ENCODE measurements at regions not wholly inside any gene's neighbourhood (a gene's known extent, or its start where the extent isn't known, plus 50 kb on each side); places are given as distances from the start of the nearest gene placed in this dataset.

- no peak for TF ChIP-seq HDAC6 (IDR thresholded peaks at IDR 0.05; ENCODE audit: low read depth, low read length)
- no peak for TF ChIP-seq CTCF (IDR thresholded peaks at IDR 0.05; ENCODE audit: control extremely low read depth in 1 of 3, insufficient read depth in 1 of 3, low read depth in 1 of 3, low read length in 3 of 3)
- TF ChIP-seq SRF (IDR thresholded peaks at IDR 0.05; ENCODE audit: low read depth, low read length) = no peak
- no peak for TF ChIP-seq SP2 (IDR thresholded peaks at IDR 0.05; ENCODE audit: low read length)
- no peak for TF ChIP-seq YY1 (IDR thresholded peaks at IDR 0.05; ENCODE audit: low read depth, low read length)
- no peak for TF ChIP-seq MAFK (IDR thresholded peaks at IDR 0.05; ENCODE audit: low read depth, low read length)
- TF ChIP-seq GTF2F1 (IDR thresholded peaks at IDR 0.05; ENCODE audit: borderline replicate concordance, low read depth, low read length) = no peak
- TF ChIP-seq RNF2 (IDR thresholded peaks at IDR 0.05; ENCODE audit: borderline replicate concordance, low read depth, low read length, missing control alignments, poor library complexity, severe bottlenecking) = no peak
- no peak for TF ChIP-seq MAX (IDR thresholded peaks at IDR 0.05)
- no peak for TF ChIP-seq FOSL1 (IDR thresholded peaks at IDR 0.05; ENCODE audit: insufficient read depth, low read depth, low read length)
Measured at GRCh38 chr22:27413702-27414101, 387.9 kb downstream of the MN1 start.

All from H1 (cell line).